ENCODE measurements at regions not wholly inside any gene's neighbourhood (a gene's known extent, or its start where the extent isn't known, plus 50 kb on each side); places are given as distances from the start of the nearest gene placed in this dataset.

DNA sequence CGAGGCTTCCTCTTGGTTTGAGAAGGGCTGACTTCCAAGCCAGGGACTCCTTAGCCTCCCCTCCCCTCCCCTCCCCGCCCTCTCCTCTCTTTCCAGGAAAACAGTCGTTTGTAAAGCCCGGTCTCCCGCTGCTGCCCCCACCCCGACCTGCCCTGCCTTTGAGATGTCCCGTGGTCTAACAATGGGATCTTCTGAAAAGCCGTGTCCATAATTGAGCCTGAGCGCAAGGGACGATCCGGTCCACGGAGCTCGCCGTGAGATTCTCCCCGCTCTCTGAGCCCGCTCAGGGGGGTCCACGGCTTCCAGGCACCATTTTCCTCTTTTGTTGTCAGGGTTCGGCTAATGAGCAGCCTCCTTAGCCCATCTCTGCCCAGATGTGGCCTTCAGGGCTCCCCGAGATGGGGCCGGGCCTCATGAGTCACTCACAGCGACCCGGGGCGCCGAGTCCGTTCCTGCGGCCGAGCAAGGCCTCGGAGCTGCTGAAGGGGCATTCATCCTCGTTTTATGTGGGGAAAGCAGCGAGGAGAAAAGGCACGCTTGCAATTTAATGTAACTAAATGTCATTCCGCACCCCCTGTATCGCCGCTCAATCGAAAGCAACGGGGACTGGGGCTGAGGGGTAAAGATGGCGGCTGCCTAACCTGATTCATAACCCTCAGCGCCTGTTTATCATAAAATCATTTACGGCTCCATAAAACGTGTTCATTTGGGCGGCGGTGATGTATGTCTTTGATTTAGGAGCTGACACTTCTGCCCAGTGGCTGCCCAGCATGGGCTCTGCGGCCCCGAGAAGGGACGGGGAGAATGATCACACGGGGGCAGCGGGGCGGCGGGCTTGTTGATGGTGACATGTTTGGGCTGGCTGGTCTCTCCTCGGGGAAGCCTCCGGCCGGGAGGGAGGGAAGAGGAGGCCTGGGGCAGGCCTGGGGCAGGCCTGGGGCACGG, 232.6 kb upstream of the C1orf174 start:
- no peak for TF ChIP-seq POLR2A (IDR thresholded peaks at IDR 0.05)
- TF ChIP-seq, protein P1, sequence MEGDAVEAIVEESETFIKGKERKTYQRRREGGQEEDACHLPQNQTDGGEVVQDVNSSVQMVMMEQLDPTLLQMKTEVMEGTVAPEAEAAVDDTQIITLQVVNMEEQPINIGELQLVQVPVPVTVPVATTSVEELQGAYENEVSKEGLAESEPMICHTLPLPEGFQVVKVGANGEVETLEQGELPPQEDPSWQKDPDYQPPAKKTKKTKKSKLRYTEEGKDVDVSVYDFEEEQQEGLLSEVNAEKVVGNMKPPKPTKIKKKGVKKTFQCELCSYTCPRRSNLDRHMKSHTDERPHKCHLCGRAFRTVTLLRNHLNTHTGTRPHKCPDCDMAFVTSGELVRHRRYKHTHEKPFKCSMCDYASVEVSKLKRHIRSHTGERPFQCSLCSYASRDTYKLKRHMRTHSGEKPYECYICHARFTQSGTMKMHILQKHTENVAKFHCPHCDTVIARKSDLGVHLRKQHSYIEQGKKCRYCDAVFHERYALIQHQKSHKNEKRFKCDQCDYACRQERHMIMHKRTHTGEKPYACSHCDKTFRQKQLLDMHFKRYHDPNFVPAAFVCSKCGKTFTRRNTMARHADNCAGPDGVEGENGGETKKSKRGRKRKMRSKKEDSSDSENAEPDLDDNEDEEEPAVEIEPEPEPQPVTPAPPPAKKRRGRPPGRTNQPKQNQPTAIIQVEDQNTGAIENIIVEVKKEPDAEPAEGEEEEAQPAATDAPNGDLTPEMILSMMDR (IDR thresholded peaks at IDR 0.05): no peak

Data from thyroid gland (tissue), 4 donors.